Heart left ventricle (tissue), 16 donors: ENCODE measurements at regions not wholly inside any gene's neighbourhood (a gene's known extent, or its start where the extent isn't known, plus 50 kb on each side); places are given as distances from the start of the nearest gene placed in this dataset.

ENCODE experiments used
- ATAC-seq, 4 donors: fragments of 200-7000 bp; cut with Tn5 transposase; one replicate each; pipeline ENCODE4 v1.9.1; 2020 to 2022; ENCODE audit warnings: moderate library complexity in 4 of 4, mild to moderate bottlenecking in 3 of 4, moderate number of reproducible peaks in 1 of 4
- DNase-seq, 5 donors: peaks; one replicate each; pipeline ENCODE4 v3.0.0-alpha.2; 2020
- H3K27ac ChIP-seq, 12 donors: fragments of 200-600 bp; sonication (generic) in 4 of 12; one replicate each; pipeline versions ENCODE4 v1.5.0 to v1.8.0; 2016 to 2022; ENCODE audit warnings: mild to moderate bottlenecking in 2 of 12
- H3K27me3 ChIP-seq, 9 donors: fragments of 200-600 bp; sonication (generic) in 2 of 9; one replicate each; pipeline versions ENCODE4 v1.5.1 to v1.8.0; 2016 to 2022; ENCODE audit warnings: mild to moderate bottlenecking in 3 of 9
- H3K36me3 ChIP-seq, 9 donors: fragments of 200-600 bp; sonication (generic) in 2 of 9; one replicate each; pipeline versions ENCODE4 v1.5.0 to v1.8.0; 2018 to 2022; ENCODE audit warnings: mild to moderate bottlenecking in 2 of 9
- H3K4me1 ChIP-seq, 12 donors: fragments of 200-600 bp; sonication (generic) in 4 of 12; one replicate each; pipeline versions ENCODE4 v1.5.0 to v1.8.0; 2016 to 2022; ENCODE audit warnings: mild to moderate bottlenecking in 3 of 12
- H3K4me3 ChIP-seq, 12 donors: fragments of 200-600 bp; sonication (generic) in 4 of 12; one replicate each; pipeline versions ENCODE4 v1.5.0 to v1.8.0; 2017 to 2022; ENCODE audit warnings: mild to moderate bottlenecking in 9 of 12, moderate library complexity in 4 of 12
- H3K9me3 ChIP-seq, 12 donors: fragments of 200-600 bp; sonication (generic) in 4 of 12; one replicate each; pipeline versions ENCODE4 v1.5.0 to v1.8.0; 2016 to 2022; ENCODE audit warnings: mild to moderate bottlenecking in 1 of 12
- CTCF ChIP-seq, 12 donors: fragments of 200-600 bp; sonication (generic) in 4 of 12; IDR thresholded peaks; one replicate each; pipeline versions ENCODE4 v1.5.0 to v1.8.0; 2018 to 2022; ENCODE audit warnings: antibody characterized with exemption in 12 of 12, mild to moderate bottlenecking in 5 of 12
- POLR2A ChIP-seq, 2 donors: fragments of 450-650 bp; IDR thresholded peaks; one replicate each; pipeline ENCODE4 v1.6.1; 2017; ENCODE audit warnings: antibody characterized with exemption in 2 of 2, mild to moderate bottlenecking in 2 of 2, moderate library complexity in 2 of 2
- WGBS, 4 donors: extraction: QIAGEN DNeasy Blood & Tissue Kit in 2 of 4; methylation state at CpG; one replicate each; pipeline versions ENCODE4 v1.1.5 to v1.1.7; 2013 to 2018; 5-methylcytosine and 5-hydroxymethylcytosine counted together
- intact Hi-C, 10 donors: fragments of 100-400 bp; cut with DNase I; formaldehyde crosslinking; loops; one replicate each; pipeline versions ENCODE4 v1.11.1 to v1.14.2; 2022
- donor health status: ischemic (EF 13 %, LVEDD 7.1; RV severe dilation, severe dysfunction).
- donor health status: healthy with polysubstance abuse.
- donor health status: DM: no; HTN: yes; CAD: no.
- donor health status: DM: no; HTN: no; CAD: no.
- donor health status: ischemic (EF 25% LVEDD 6.9; RV normal size, moderate dysfunction).
- donor health status: ischemic (EF 25% LVEDD 5.7; RV mildly dilated, moderate dysfunction).
- donor health status: healthy.
- donor health status: DM: yes; HTN: yes; CAD: no.
- donor health status: ischemic (EF 35%, LVEDD 5.7; RV mildly dilated, moderate dysfunction).
- donor health status: nonischemic (EF 11% LVEDD 7.7; RV severe dilation, severe dysfunction).
- donor health status: DM: yes; HTN: yes; CAD: no.
- donor health status: PGD.
- donor health status: ischemic (EF 29% LVEDD 5.4; RV normal size, mild dysfunction).
- donor health status: nonischemic (EF 23%, LVEDD 6.1; RV moderate dilation, normal function).

- 30 to 40% (median 37%) methylated on average over 4 of the region's 4 CpGs for WGBS, 4 donors
- Histone ChIP-seq H3K4me1 (no peaks in the 10 kb centered on the region), H3K9me3 (no peaks in the 10 kb centered on the region), H3K4me3 (no peak overlapping the region), H3K27ac (no peak overlapping the region), H3K36me3 (no peaks in the 10 kb centered on the region), H3K27me3 (no peaks in the 10 kb centered on the region)
- no peak for ATAC-seq
- intact Hi-C loops, result no loop called here
- TF ChIP-seq POLR2A (IDR thresholded peaks at IDR 0.05) (no peak), CTCF (IDR thresholded peaks at IDR 0.05) (no peak)
- no peak for DNase-seq
Measured at GRCh38 chr1:96492236-96492635, 229.3 kb upstream of the PTBP2 start.

- Histone ChIP-seq H3K27me3 (no peaks in the 10 kb centered on the region), H3K27ac (no peak overlapping the region), H3K9me3 (peaks cover 0 to 6% (median 0%) of the 10 kb centered on the region in 12 donors), H3K4me3 (no peak overlapping the region), H3K4me1 (no peaks in the 10 kb centered on the region), H3K36me3 (no peaks in the 10 kb centered on the region)
- TF ChIP-seq POLR2A (IDR thresholded peaks at IDR 0.05) (no peak), CTCF (IDR thresholded peaks at IDR 0.05) (no peak)
- DNase-seq, result no peak
- ATAC-seq, result no peak
- intact Hi-C loops, result no loop called here
- 79 to 83% (median 80%) methylated on average over 5 of the region's 5 CpGs for WGBS, 4 donors
Measured at GRCh38 chr1:96498744-96499340, 222.7 kb upstream of the PTBP2 start.

GRCh38 chr1:96508233-96508632 is 213.4 kb upstream of the PTBP2 start:
- Histone ChIP-seq H3K4me1 (no peaks in the 10 kb centered on the region), H3K9me3 (peaks cover 0 to 10% (median 0%) of the 10 kb centered on the region in 12 donors), H3K27ac (no peak overlapping the region), H3K4me3 (no peak overlapping the region), H3K27me3 (peaks cover 0 to 4% (median 0%) of the 10 kb centered on the region in 9 donors), H3K36me3 (no peaks in the 10 kb centered on the region)
- DNase-seq, result no peak
- WGBS, 4 donors, result 72 to 82% (median 75%) methylated on average over 4 of the region's 4 CpGs
- intact Hi-C loops, result no loop called here
- TF ChIP-seq POLR2A (IDR thresholded peaks at IDR 0.05) (no peak), CTCF (IDR thresholded peaks at IDR 0.05) (no peak)
- no peak for ATAC-seq

GRCh38 chr1:96509339-96509738 is 212.2 kb upstream of the PTBP2 start:
- Histone ChIP-seq H3K27ac (no peak overlapping the region), H3K36me3 (no peaks in the 10 kb centered on the region), H3K4me1 (no peaks in the 10 kb centered on the region), H3K9me3 (no peaks in the 10 kb centered on the region), H3K27me3 (peaks cover 0 to 4% (median 0%) of the 10 kb centered on the region in 9 donors), H3K4me3 (no peak overlapping the region)
- no peak for TF ChIP-seq POLR2A (IDR thresholded peaks at IDR 0.05)
- no peak for TF ChIP-seq CTCF (IDR thresholded peaks at IDR 0.05)
- no peak for ATAC-seq
- no peak for DNase-seq
- 84 to 91% (median 88%) methylated on average over 1 of the region's 1 CpG for WGBS, 4 donors
- intact Hi-C loops, result no loop called here
